ENCODE measurements at regions not wholly inside any gene's neighbourhood (a gene's known extent, or its start where the extent isn't known, plus 50 kb on each side); places are given as distances from the start of the nearest gene placed in this dataset.

- TF ChIP-seq CTCF (IDR thresholded peaks at IDR 0.05; ENCODE audit: low read depth, low read length), result no peak
- no peak overlapping the region for H3K4me3 ChIP-seq (ENCODE audit: low read depth, low read length)
These were observed 617.5 kb upstream of the CCDC54 start for GRCh38 chr3:106759731-106760130.

GRCh38 chr3:106765342-106765741 is 611.9 kb upstream of the CCDC54 start:
- H3K4me3 ChIP-seq (ENCODE audit: low read depth, low read length), result no peak overlapping the region
- no peak for TF ChIP-seq CTCF (IDR thresholded peaks at IDR 0.05; ENCODE audit: low read depth, low read length)

GRCh38 chr3:106768941-106769480 is 608.2 kb upstream of the CCDC54 start:
- H3K4me3 ChIP-seq (ENCODE audit: low read depth, low read length), result no peak overlapping the region
- TF ChIP-seq CTCF (IDR thresholded peaks at IDR 0.05; ENCODE audit: low read depth, low read length), result no peak

- TF ChIP-seq CTCF (IDR thresholded peaks at IDR 0.05; ENCODE audit: low read depth, low read length), result no peak
- no peak overlapping the region for H3K4me3 ChIP-seq (ENCODE audit: low read depth, low read length)
These were observed 603.4 kb upstream of the CCDC54 start for GRCh38 chr3:106773795-106774194.

GRCh38 chr3:106783231-106783630 is 594.0 kb upstream of the CCDC54 start:
- H3K4me3 ChIP-seq (ENCODE audit: low read depth, low read length), result no peak overlapping the region
- no peak for TF ChIP-seq CTCF (IDR thresholded peaks at IDR 0.05; ENCODE audit: low read depth, low read length)

GRCh38 chr3:106789276-106789675 is 588.0 kb upstream of the CCDC54 start:
- TF ChIP-seq CTCF (IDR thresholded peaks at IDR 0.05; ENCODE audit: low read depth, low read length), result no peak
- H3K4me3 ChIP-seq (ENCODE audit: low read depth, low read length), result no peak overlapping the region

- no peak for TF ChIP-seq CTCF (IDR thresholded peaks at IDR 0.05; ENCODE audit: low read depth, low read length)
- H3K4me3 ChIP-seq (ENCODE audit: low read depth, low read length), result no peak overlapping the region
These were observed 584.5 kb upstream of the CCDC54 start for GRCh38 chr3:106792716-106793115.

Measured in WI38 (cell line).